Calu3 (cell line): ENCODE measurements at regions not wholly inside any gene's neighbourhood (a gene's known extent, or its start where the extent isn't known, plus 50 kb on each side); places are given as distances from the start of the nearest gene placed in this dataset.

Source experiments
- BruUV-seq: library from RNA; stranded (reverse); fragments of 400-500 nt; replicated peaks from 2 replicates; lab custom pipeline; 2021; lab: Mats Ljungman, UMichigan
- CTCF ChIA-PET: fragments of 300-600 bp; sonication (Branson Sonifier 250); formaldehyde crosslinking; loops from one replicate; lab custom pipeline; 2022; ENCODE audit warnings: antibody characterized with exemption; lab: Charles Lee
- DNase-seq: peaks from one replicate; pipeline ENCODE4 v3.0.0; 2022
- H3K27ac Mint-ChIP-seq: one replicate; pipeline ENCODE4 v1.8.0; 2022; ENCODE audit warnings: mixed read lengths; ENCODE audit not compliant: unreplicated experiment
- H3K27me3 Mint-ChIP-seq: one replicate; pipeline ENCODE4 v1.8.0; 2022; ENCODE audit warnings: mixed read lengths; ENCODE audit not compliant: unreplicated experiment
- H3K36me3 Mint-ChIP-seq: one replicate; pipeline ENCODE4 v1.8.0; 2022; ENCODE audit warnings: mild to moderate bottlenecking, moderate library complexity, mixed read lengths; ENCODE audit not compliant: insufficient read depth, unreplicated experiment
- H3K4me1 Mint-ChIP-seq: one replicate; pipeline ENCODE4 v1.8.0; 2022; ENCODE audit warnings: mild to moderate bottlenecking, low read depth, mixed read lengths; ENCODE audit not compliant: unreplicated experiment
- H3K4me3 Mint-ChIP-seq: one replicate; pipeline ENCODE4 v1.8.0; 2022; ENCODE audit warnings: mild to moderate bottlenecking, low read depth, moderate library complexity, mixed read lengths; ENCODE audit not compliant: unreplicated experiment
- H3K9me3 Mint-ChIP-seq: one replicate; pipeline ENCODE4 v1.8.0; 2022; ENCODE audit warnings: low read depth, mixed read lengths; ENCODE audit not compliant: unreplicated experiment
- intact Hi-C: fragments of 100-400 bp; cut with micrococcal nuclease; formaldehyde crosslinking; loops from one replicate; pipeline ENCODE4 v1.10.0; 2022; ENCODE audit not compliant: unreplicated experiment
- TF ChIP-seq, protein P1 (sequence below): fragments of 200-600 bp; IDR thresholded peaks from one replicate; pipeline ENCODE4 v1.8.0; 2022; ENCODE audit warnings: antibody characterized with exemption; ENCODE audit not compliant: unreplicated experiment

DNA sequence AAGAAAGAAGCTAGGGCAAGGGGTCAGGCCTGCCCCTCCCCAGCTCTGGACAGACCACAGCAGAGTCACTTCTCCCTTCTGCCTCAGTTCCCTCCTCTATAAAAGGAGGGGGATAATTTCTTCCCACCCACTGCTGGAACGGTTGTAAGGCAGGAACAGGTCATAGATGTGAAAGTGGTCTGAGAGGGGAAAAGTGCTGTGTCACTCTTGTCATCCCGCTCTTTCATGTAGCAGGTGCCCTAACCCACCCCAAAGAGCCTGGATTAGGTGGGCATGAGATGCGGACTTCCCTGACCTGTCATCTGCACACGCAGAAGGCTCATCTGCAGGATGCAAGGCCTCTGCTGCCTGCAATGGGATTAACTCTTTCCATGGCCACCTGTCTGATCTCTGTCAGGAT is 218.2 kb upstream of the LRFN2 start:
- Mint-ChIP-seq H3K9me3 (no peaks in the 10 kb centered on the region), H3K27ac (no peak overlapping the region), H3K36me3 (no peaks in the 10 kb centered on the region), H3K4me3 (no peak overlapping the region), H3K27me3 (peaks cover 80% of the 10 kb centered on the region), H3K4me1 (no peaks in the 10 kb centered on the region)
- CTCF ChIA-PET, result no interaction called here
- intact Hi-C loops, result no loop called here
- no TSS peak for BruUV-seq
- TF ChIP-seq, protein P1, sequence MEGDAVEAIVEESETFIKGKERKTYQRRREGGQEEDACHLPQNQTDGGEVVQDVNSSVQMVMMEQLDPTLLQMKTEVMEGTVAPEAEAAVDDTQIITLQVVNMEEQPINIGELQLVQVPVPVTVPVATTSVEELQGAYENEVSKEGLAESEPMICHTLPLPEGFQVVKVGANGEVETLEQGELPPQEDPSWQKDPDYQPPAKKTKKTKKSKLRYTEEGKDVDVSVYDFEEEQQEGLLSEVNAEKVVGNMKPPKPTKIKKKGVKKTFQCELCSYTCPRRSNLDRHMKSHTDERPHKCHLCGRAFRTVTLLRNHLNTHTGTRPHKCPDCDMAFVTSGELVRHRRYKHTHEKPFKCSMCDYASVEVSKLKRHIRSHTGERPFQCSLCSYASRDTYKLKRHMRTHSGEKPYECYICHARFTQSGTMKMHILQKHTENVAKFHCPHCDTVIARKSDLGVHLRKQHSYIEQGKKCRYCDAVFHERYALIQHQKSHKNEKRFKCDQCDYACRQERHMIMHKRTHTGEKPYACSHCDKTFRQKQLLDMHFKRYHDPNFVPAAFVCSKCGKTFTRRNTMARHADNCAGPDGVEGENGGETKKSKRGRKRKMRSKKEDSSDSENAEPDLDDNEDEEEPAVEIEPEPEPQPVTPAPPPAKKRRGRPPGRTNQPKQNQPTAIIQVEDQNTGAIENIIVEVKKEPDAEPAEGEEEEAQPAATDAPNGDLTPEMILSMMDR, result no peak
- DNase-seq, result no peak

DNA sequence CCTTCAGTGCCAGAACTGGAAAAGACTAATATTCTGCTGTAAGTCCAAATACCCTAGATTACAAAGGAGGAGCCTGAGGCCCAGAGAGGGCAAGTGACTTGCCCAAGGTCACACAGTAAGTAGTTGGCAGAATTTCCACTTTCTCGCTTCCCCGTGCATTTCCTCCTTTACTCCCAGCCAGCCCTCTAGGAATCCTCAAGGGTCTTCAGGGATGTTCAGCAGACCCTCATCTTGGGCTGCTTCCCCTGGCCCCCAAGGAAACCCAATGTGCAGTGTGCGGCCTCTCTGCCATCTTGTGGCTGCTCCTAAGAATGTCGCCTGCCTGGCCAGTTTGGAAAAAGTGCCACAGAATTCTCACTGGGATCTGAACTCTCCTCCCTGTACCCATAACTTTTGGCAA is 217.7 kb upstream of the LRFN2 start:
- no peak for DNase-seq
- no peaks in the 10 kb centered on the region for H3K9me3 Mint-ChIP-seq
- H3K4me3 Mint-ChIP-seq, result no peak overlapping the region
- intact Hi-C loops, result no loop called here
- no peaks in the 10 kb centered on the region for H3K4me1 Mint-ChIP-seq
- peaks cover 80% of the 10 kb centered on the region for H3K27me3 Mint-ChIP-seq
- no peaks in the 10 kb centered on the region for H3K36me3 Mint-ChIP-seq
- CTCF ChIA-PET, result no interaction called here
- BruUV-seq, result no TSS peak
- TF ChIP-seq, protein P1, result no peak
- no peak overlapping the region for H3K27ac Mint-ChIP-seq

DNA sequence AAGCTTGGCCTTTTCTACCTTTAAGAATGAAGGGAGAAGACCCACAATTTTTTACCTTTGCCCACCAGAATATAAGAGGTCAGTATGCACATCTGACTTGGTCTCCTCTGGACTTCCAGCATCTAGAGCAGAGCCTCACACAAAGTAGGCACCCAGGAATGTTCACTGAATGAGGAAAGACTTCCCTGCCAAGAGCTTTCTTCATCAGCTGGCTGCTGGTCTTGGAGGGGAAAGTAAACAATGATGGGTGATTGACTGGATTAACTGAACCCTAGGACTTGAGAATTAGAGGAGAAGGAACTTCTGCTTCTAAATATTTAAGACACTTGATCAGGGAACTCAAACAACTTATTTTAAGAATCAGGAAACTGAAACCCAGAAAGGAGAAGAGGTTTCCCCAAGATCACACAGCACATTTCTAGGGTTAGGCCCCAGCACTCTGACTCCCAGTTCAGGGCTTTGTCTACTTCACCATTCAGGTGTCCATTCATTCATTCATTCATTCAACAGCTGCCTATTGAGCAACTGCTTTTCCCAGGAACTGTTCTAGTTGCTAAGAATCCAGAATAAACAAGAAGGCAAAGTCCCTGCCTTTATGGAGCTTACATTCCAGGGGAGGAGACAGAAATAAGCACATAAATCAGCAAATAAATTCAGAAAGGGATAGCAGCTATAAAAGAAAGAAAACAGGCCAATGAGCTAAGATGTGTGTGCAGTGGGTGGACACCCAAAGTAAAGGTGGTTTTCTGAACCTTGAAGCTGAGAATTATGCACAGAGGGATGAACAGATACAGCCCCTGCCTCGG is 216.9 kb upstream of the LRFN2 start:
- Mint-ChIP-seq H3K27ac (no peak overlapping the region), H3K9me3 (no peaks in the 10 kb centered on the region), H3K4me1 (no peaks in the 10 kb centered on the region), H3K27me3 (peaks cover 81% of the 10 kb centered on the region), H3K36me3 (no peaks in the 10 kb centered on the region), H3K4me3 (no peak overlapping the region)
- CTCF ChIA-PET, result no interaction called here
- TF ChIP-seq, protein P1, result no peak
- no peak for DNase-seq
- intact Hi-C loops, result no loop called here
- BruUV-seq, result no TSS peak

DNA sequence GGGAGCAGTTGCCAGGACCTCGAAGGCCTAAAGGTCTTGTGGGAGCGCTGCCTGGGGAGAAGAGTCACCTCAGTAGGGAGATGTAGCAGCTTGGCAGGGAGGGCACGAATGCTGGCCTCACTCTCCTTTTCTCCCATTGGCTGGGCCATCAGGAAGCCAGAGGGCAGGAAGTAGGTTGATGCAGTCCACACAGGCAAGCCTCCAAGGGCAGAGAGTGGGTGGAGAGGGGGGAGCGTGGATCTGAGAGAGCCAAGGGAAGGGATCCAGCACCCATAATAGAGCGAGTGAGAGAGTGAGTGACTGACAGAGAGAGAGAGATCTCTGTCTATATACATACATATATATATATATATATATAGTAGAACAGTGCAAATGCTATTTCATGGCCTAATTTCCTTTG is 215.3 kb upstream of the LRFN2 start:
- BruUV-seq, result no TSS peak
- TF ChIP-seq, protein P1, result no peak
- H3K36me3 Mint-ChIP-seq, result no peaks in the 10 kb centered on the region

More for the DNA sequence above, 215.3 kb upstream of the LRFN2 start:
- Mint-ChIP-seq H3K27ac (no peak overlapping the region), H3K27me3 (peaks cover 90% of the 10 kb centered on the region), H3K9me3 (no peaks in the 10 kb centered on the region), H3K4me3 (no peak overlapping the region), H3K4me1 (no peaks in the 10 kb centered on the region)
- DNase-seq, result no peak
- CTCF ChIA-PET, result no interaction called here
- intact Hi-C loops, result no loop called here
